ENCODE measurements at regions not wholly inside any gene's neighbourhood (a gene's known extent, or its start where the extent isn't known, plus 50 kb on each side); places are given as distances from the start of the nearest gene placed in this dataset.

DNA sequence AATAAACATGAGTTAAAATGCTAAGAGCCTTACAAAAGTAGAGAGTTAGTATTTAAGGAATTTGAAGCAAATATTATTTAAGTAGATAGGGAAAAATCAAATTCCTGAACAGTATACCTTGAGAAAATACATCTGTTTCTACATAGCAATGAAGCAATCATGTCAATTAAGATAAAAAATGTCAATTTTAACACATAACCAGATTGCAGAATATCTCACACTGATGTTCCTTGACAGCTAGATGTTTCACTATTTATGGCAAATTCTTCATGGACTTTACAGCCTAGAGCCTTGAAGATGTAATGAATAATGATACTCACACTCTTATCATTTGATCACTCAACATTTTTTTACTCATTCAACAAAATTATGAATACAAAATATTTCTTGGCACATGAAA lies 708.2 kb upstream of the PTPRD start:
- CTCF ChIA-PET = no interaction called here
- POLR2A ChIA-PET = no interaction called here
- no peak for DNase-seq
- H3K9me3 Mint-ChIP-seq (ENCODE audit: insufficient read depth) = no peaks in the 10 kb centered on the region
- Histone ChIP-seq H2AFZ (ENCODE audit: insufficient read depth, low read depth, low read length, poor library complexity, severe bottlenecking) (no peak overlapping the region), H3K4me3 (ENCODE audit: control extremely low read depth in 1 of 5, extremely low read depth in 1 of 5, insufficient read depth in 1 of 5, low read depth in 2 of 5, low read length in 4 of 5) (no peak overlapping the region), H3K27ac (ENCODE audit: low read length in 2 of 2) (no peak overlapping the region), H3K27me3 (replicated peaks in 1 of 4; ENCODE audit: control extremely low read depth in 1 of 4, control insufficient read depth in 3 of 4, insufficient read depth in 4 of 4, low read length in 3 of 4) (no peaks in the 10 kb centered on the region), H3K4me2 (replicated peaks; ENCODE audit: low read depth, low read length, poor library complexity, severe bottlenecking) (no peak overlapping the region), H4K20me1 (ENCODE audit: control insufficient read depth, insufficient read depth, low read length, poor library complexity, severe bottlenecking) (no peaks in the 10 kb centered on the region), H3K9ac (ENCODE audit: low read length) (no peak overlapping the region), H3K4me1 (ENCODE audit: control insufficient read depth in 2 of 2, insufficient read depth in 2 of 2, low read length in 2 of 2) (no peaks in the 10 kb centered on the region), H3K36me3 (replicated peaks in 1 of 2; ENCODE audit: control extremely low read depth in 1 of 2, control insufficient read depth in 1 of 2, extremely low read depth in 1 of 2, insufficient read depth in 2 of 2, low read length in 1 of 2) (no peaks in the 10 kb centered on the region), H3K9me3 (ENCODE audit: control extremely low read depth in 1 of 3, control insufficient read depth in 2 of 3, insufficient read depth in 1 of 3, low read length in 2 of 3) (no peaks in the 10 kb centered on the region), H3K79me2 (ENCODE audit: control insufficient read depth, insufficient read depth, low read length) (no peaks in the 10 kb centered on the region)
- TF ChIP-seq EZH2 (IDR thresholded peaks at IDR 0.05; ENCODE audit: borderline replicate concordance, insufficient read depth, low read depth, low read length, poor library complexity, severe bottlenecking) = no peak
- TF ChIP-seq, protein P1, sequence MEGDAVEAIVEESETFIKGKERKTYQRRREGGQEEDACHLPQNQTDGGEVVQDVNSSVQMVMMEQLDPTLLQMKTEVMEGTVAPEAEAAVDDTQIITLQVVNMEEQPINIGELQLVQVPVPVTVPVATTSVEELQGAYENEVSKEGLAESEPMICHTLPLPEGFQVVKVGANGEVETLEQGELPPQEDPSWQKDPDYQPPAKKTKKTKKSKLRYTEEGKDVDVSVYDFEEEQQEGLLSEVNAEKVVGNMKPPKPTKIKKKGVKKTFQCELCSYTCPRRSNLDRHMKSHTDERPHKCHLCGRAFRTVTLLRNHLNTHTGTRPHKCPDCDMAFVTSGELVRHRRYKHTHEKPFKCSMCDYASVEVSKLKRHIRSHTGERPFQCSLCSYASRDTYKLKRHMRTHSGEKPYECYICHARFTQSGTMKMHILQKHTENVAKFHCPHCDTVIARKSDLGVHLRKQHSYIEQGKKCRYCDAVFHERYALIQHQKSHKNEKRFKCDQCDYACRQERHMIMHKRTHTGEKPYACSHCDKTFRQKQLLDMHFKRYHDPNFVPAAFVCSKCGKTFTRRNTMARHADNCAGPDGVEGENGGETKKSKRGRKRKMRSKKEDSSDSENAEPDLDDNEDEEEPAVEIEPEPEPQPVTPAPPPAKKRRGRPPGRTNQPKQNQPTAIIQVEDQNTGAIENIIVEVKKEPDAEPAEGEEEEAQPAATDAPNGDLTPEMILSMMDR (IDR thresholded peaks at IDR 0.05) = no peak
- no peak overlapping the region for H3K4me3 Mint-ChIP-seq
- no peaks in the 10 kb centered on the region for H3K27me3 Mint-ChIP-seq
- ATAC-seq (ENCODE audit: low read depth) = no peak
- no peaks in the 10 kb centered on the region for H3K4me1 Mint-ChIP-seq
- intact Hi-C loops (cut with micrococcal nuclease) = no loop called here
- no peak overlapping the region for H3K27ac Mint-ChIP-seq

DNA sequence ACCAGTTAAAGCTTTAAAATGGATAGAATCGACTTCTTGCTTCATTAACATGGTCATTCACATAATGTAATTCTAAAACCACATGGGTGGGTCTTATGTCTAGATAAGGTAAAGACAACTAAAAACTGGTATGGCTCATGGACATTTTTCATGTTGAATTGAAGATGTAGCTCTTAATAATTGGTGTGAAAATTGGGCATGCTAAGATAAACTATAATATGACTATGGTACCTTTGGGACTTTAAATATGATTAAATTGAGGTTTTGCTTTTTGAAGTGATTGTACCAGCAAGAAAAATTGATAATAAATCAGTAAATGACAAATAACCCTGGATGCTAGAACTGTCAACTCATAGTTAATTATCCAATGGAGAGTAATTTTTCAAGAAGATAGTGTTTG lies 710.7 kb upstream of the PTPRD start:
- Mint-ChIP-seq H3K27ac (no peak overlapping the region), H3K4me1 (no peaks in the 10 kb centered on the region), H3K9me3 (ENCODE audit: insufficient read depth) (no peaks in the 10 kb centered on the region), H3K4me3 (no peak overlapping the region), H3K27me3 (no peaks in the 10 kb centered on the region)
- Histone ChIP-seq H4K20me1 (ENCODE audit: control insufficient read depth, insufficient read depth, low read length, poor library complexity, severe bottlenecking) (no peaks in the 10 kb centered on the region), H3K4me2 (replicated peaks; ENCODE audit: low read depth, low read length, poor library complexity, severe bottlenecking) (no peak overlapping the region), H3K4me1 (ENCODE audit: control insufficient read depth in 2 of 2, insufficient read depth in 2 of 2, low read length in 2 of 2) (no peaks in the 10 kb centered on the region), H3K27ac (ENCODE audit: low read length in 2 of 2) (no peak overlapping the region), H3K4me3 (ENCODE audit: control extremely low read depth in 1 of 5, extremely low read depth in 1 of 5, insufficient read depth in 1 of 5, low read depth in 2 of 5, low read length in 4 of 5) (no peak overlapping the region), H3K9ac (ENCODE audit: low read length) (no peak overlapping the region), H3K27me3 (replicated peaks in 1 of 4; ENCODE audit: control extremely low read depth in 1 of 4, control insufficient read depth in 3 of 4, insufficient read depth in 4 of 4, low read length in 3 of 4) (no peaks in the 10 kb centered on the region), H3K79me2 (ENCODE audit: control insufficient read depth, insufficient read depth, low read length) (no peaks in the 10 kb centered on the region), H3K36me3 (replicated peaks in 1 of 2; ENCODE audit: control extremely low read depth in 1 of 2, control insufficient read depth in 1 of 2, extremely low read depth in 1 of 2, insufficient read depth in 2 of 2, low read length in 1 of 2) (no peaks in the 10 kb centered on the region), H3K9me3 (ENCODE audit: control extremely low read depth in 1 of 3, control insufficient read depth in 2 of 3, insufficient read depth in 1 of 3, low read length in 2 of 3) (no peaks in the 10 kb centered on the region), H2AFZ (ENCODE audit: insufficient read depth, low read depth, low read length, poor library complexity, severe bottlenecking) (no peak overlapping the region)
- ChIA-PET CTCF (no interaction called here), POLR2A (no interaction called here)
- DNase-seq = no peak
- no peak for ATAC-seq (ENCODE audit: low read depth)
- intact Hi-C loops (cut with micrococcal nuclease) = no loop called here
- no peak for TF ChIP-seq EZH2 (IDR thresholded peaks at IDR 0.05; ENCODE audit: borderline replicate concordance, insufficient read depth, low read depth, low read length, poor library complexity, severe bottlenecking)
- TF ChIP-seq, protein P1 (IDR thresholded peaks at IDR 0.05) = no peak
- no CpG with 5 or more reads among the region's 1 CpG for WGBS (ENCODE audit: insufficient coverage)

All from B cell (primary cell).